Pulmonary artery endothelial cell (primary cell): ENCODE measurements at regions not wholly inside any gene's neighbourhood (a gene's known extent, or its start where the extent isn't known, plus 50 kb on each side); places are given as distances from the start of the nearest gene placed in this dataset.

Source experiments
- DNase-seq: peaks from one replicate; pipeline ENCODE4 v3.0.0-alpha.2; 2011; ENCODE audit warnings: low read depth, low spot score

DNA sequence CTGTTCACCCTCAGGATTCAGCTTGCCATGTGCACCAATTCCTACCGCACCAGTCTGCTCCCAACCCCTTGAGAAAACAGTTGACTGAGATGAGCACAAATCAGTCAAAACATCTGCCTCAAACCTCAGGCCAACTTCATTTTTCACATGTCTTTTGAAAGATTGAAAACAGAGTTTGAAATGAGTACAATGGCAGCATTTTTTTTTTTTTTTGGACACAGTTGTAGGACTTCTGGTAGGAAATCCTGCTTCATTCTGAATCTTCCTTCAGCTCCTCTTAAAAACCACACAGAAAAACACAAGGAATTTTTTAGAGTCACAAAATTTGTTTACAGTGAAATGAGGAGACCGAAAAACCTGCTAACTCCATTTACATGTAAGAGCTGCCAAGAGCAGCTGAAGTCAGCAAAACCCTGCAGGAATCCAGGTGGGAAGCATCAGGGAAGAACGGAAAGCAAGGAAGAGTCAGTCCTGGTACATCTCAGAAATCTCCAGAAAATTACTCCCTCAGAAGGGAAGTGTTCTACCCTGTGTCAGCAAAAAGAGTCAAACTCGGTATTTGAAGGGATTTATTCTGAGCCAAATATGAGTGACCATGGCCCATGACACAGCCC lies 100.3 kb upstream of the TMTC1 start:
- no peak for DNase-seq

DNA sequence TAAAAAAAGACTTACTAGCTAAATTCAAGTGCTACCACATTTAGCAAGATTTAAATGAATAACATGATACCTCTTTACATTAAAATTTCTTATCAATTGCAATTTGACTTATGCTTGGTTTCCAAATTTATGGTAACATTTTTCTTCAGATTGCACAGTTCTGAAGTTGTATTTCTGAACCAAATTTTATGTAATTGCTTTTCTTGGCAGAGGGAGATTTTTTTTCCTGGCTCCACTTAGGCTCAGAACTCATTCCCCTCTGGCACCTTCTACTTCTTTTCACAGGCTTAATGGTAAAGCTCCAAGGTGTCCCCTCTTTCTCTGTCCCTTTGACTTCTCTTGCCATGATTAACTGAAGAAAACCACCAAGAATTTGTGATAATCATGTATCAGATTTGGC lies 99.8 kb upstream of the TMTC1 start:
- DNase-seq = no peak

DNA sequence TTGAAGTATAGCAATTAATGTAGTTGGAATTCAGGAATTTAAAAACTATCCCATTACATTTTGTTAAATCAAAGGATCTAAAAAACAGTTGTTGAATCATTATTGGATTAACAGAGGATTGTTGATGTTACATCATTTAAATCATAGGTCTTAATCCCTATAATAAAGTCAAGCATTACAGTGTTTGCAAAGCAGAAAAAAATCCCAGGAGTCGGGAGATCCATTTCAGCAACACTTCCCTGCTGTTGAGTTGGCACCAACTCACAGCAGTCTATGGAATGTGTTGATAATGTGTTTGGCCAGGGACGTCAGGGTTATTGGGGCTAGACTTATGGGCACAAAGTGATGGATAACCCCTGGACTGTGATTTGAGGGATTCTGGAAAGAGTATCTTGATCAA lies 99.1 kb upstream of the TMTC1 start:
- no peak for DNase-seq

DNA sequence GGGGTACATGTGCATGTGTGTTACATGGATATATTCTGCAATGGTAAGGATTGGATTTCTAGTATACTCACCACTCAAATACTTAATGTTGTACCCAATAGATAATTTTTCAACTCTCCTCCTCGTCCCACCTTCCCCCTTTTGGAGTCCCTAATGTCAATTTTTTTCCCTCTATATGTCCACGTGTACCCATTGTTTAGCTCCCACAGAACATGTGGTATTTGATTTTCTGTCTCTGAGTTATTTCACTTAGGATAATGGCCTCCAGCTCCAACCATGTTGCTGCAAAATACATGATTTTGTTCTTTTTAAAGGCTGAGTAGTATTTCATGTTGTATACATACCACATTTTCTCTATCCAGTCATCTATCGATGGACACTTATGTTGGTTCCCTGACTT lies 97.2 kb upstream of the TMTC1 start:
- DNase-seq = no peak

DNA sequence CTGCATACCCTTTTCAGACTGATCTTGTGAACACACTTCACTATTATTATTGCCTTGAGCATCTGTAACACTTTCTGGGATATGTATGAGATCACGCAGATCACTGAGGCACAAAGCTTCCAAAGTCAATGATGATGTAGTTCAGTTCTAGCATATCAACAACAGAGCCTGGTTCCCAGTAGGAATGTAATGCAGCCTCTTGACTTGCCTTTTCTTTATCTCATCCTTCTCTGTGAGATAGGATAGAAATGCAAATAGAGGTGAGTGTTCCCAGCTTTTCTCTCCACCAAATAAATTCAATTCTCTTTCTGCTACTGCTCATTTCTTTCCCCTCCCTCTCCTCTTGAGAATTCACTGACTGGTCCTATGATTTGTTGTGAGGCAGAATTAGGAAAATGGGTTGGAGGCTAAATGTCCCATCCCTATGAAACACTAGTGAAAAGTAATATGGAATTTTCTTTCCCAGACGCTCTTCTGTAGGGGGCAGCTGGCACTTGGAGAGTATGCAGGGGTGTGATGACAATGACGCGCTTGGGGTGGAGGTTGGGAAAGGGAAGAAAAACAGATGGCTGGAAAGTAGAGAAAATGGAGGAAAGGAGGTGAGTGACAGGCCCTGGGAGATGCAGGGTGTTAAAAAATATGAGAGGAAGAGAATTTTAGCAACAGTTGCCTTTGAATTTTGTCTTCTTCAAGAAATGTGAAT lies 96.0 kb upstream of the TMTC1 start:
- no peak for DNase-seq

DNA sequence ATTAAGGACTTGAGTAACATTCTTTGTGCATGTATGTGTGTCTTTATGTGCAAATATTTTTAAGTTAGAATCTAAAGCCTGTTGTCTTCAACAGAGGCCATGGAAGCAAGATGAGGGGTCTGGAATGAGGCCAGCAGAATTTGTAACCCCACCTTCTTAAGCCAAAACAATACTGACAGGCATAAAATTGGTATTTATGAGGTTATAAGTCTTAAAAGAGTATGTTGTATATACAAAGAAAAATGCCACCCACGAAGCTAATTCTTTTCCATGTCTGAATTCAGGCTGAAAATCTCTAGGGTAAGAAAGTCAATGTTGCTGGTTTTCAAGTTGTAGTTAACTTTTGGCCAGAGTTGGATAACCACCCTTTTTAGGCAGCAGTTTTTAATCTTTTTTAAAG lies 86.2 kb upstream of the TMTC1 start:
- no peak for DNase-seq

DNA sequence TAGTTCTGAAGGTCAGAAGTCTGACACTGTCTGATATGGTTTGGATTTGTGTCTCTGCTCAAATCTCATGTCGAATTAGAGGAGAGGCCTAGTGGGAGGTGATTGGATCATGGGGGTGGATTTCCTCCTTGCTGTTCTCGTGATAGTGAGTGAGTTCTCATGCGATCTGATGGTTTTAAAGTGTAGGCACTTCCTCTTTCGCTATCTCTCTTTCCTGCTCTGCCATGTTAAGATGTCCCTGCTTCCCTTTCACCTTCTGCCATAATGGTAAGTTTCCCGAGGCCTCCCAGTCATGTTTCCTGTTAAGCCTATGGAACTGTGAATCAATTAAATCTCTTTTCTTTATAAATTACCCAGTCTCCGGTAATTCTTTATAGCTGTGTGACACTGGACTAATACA lies 84.1 kb upstream of the TMTC1 start:
- DNase-seq = no peak

DNA sequence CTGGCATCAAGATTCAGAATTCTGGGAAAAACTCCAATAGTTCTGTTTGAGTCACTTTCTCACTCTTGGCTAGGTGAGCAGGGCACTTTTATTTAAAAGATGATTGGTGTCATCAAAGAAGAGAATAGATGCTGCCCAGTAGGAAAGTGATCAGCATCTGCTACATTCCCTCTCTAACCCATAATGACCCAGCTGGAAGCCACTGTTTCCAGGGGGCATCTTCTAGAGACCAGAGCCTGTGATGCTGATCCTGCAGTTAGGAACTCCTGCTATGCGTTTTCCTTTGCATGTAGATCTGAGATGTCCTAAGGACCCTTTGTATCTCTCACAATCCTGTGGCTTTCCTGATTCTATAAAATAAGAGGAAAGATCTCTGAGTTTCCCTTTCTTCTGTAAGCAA lies 79.9 kb upstream of the TMTC1 start:
- DNase-seq = no peak

DNA sequence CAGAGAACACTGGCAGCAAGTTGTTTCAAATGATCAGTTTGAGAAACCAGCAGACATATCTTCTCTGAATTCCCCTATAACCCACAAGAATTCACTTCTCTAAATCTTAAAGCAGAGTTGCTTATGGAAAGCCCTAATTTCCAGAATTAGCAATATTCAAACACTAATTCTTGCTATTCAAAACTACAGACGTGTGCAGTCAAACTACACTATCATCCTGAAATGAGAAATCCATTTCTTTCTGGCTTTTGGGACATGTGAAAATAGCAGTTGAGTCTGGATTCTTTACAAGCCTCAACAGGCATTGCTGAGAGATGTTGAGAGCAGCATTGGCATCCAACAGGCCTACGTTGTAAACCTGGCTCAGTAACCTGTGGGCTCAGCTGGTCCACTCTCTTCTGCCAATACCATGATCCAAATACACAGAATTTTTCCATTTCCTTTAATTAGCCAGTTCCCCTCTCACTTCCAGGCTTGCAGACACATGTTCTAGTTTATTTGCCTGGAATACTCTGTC lies 74.6 kb upstream of the TMTC1 start:
- DNase-seq = no peak

DNA sequence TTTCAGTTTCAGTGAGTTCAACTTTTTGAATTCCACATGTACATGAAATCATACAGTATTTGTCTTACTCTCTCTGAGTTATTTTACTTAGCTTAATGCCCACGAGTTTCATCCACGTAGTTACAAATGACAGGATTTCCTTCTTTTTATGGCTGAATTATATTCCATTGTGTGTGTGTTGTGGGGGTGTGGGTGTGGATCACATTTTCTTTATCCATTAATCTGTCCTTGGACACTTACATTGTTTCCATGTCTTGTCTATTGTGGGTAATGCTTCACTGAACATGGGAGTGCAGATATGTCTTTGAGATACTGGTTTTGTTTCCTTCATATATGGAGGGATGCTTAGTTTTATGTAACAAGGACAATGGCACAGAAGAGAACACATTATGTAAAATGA lies 63.5 kb upstream of the TMTC1 start:
- no peak for DNase-seq

DNA sequence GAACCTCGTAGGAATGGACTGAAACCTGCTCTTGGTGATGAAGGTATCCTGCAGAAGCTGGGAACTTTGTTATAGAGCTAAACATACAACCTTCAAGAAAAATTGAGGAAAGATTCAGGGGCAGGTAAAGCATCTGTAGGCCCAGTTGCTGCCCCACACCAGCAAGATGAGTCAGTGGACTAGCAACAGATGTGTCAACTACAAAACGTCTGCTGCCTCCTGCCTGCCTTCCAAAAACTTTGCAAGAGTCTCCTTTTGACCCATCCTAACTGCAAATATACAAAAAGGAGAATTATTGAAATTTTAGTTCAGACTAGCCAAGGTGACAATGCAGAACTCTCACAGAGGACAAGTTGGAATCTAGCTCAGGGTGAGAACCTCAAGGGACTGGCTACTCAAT lies 60.9 kb upstream of the TMTC1 start:
- DNase-seq = no peak

DNA sequence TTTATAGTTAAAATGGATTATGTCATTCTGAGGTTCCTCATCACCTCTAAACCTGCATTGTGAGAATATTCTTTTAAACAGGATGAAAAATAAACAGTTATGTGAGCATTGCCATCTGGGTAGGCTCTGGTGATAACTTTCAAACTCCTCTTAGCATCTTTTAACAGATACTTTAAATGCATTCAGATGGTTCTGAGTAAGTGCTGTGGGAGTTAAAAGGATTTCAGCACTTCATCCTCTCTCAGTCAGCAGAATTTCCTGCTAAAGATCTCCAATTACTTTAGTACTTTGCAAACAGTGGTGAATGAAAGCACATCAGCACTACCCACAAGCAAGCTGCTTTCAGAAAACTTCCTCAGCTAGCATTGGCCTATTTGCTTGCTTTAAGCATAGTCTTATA lies 59.3 kb upstream of the TMTC1 start:
- DNase-seq = no peak

DNA sequence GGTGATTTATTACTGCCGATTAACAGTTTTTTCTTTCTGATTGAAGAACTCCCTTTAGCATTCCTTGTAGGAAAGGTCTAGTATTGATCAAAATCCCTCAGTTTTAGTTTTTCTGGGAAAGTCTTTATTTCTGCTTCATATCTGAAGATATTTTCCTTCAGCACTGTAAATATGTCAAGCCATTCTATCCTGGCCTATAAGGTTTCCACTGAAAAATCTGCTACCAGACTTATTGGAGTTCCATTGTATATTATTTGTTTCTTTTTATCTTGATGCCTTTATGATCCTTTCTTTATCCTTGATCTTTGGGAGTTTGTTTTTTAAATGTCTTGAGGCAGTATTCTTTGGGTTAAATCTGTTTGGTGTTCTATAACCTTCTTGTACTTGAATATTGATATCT lies 55.0 kb upstream of the TMTC1 start:
- DNase-seq = no peak
